Colonic mucosa (tissue), 4 donors: ENCODE measurements at regions not wholly inside any gene's neighbourhood (a gene's known extent, or its start where the extent isn't known, plus 50 kb on each side); places are given as distances from the start of the nearest gene placed in this dataset.

Experiments
- DNase-seq: peaks from one replicate; pipeline ENCODE4 v3.0.0-alpha.2; 2020
- H3K27ac ChIP-seq: fragments of 200-600 bp; one replicate; pipeline ENCODE4 v1.8.0; 2021
- H3K27me3 ChIP-seq: fragments of 200-600 bp; one replicate; pipeline ENCODE4 v1.8.0; 2021
- H3K36me3 ChIP-seq: fragments of 200-600 bp; one replicate; pipeline ENCODE4 v1.8.0; 2021
- H3K4me1 ChIP-seq: fragments of 200-600 bp; one replicate; pipeline ENCODE4 v1.8.0; 2021; ENCODE audit warnings: mild to moderate bottlenecking
- H3K4me3 ChIP-seq: fragments of 200-600 bp; one replicate; pipeline ENCODE4 v1.8.0; 2021
- H3K9ac ChIP-seq, 2 donors: one replicate each; pipeline ENCODE4 v1.7.0; 2013; ENCODE audit warnings: control low read depth in 2 of 2, low read depth in 2 of 2, low read length in 2 of 2
- H3K9me3 ChIP-seq: fragments of 200-600 bp; one replicate; pipeline ENCODE4 v1.8.0; 2021
- CTCF ChIP-seq: fragments of 200-600 bp; IDR thresholded peaks from one replicate; pipeline ENCODE4 v1.8.0; 2022; ENCODE audit warnings: antibody characterized with exemption, mild to moderate bottlenecking
- intact Hi-C: fragments of 100-400 bp; cut with DNase I; formaldehyde crosslinking; loops from one replicate; pipeline ENCODE4 v1.14.1; 2022
- donor health status: healthy.
- donor health status: DM: no; HTN: no; CAD: no.
- donor health status: DM: no; HTN: no; CAD: no.

- intact Hi-C loops, result no loop called here
- Histone ChIP-seq H3K9me3 (no peaks in the 10 kb centered on the region), H3K27ac (no peak overlapping the region), H3K4me3 (no peak overlapping the region), H3K9ac (no peak overlapping the region), H3K4me1 (no peaks in the 10 kb centered on the region), H3K36me3 (no peaks in the 10 kb centered on the region), H3K27me3 (no peaks in the 10 kb centered on the region)
- no peak for DNase-seq
- TF ChIP-seq CTCF, result no peak
Measured at GRCh38 chr2:14188446-14188845, 444.1 kb upstream of the LRATD1 start.

DNA sequence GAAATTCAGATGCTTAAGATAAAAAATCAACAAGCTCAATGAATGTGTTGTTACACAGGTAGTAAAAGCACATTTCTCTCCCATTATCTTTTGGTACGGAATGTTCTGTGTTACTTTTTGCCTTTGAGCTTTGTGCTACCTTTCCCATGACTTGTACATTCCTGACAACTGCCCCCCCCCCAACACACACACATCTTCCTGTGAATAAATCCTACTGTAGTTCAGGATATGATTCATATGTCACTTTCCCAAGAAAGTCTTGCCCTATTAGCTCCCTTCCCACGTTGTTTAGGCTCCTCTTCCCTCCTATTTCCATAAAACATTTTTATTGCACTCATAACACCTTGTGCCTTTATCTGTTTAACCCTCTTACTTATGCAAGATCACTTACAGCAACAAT, 442.6 kb upstream of the LRATD1 start:
- H3K36me3 ChIP-seq, result no peaks in the 10 kb centered on the region
- no peaks in the 10 kb centered on the region for H3K27me3 ChIP-seq
- no peaks in the 10 kb centered on the region for H3K4me1 ChIP-seq
- DNase-seq, result no peak
- intact Hi-C loops, result no loop called here
- no peak overlapping the region for H3K27ac ChIP-seq
- no peak overlapping the region for H3K9ac ChIP-seq
- no peaks in the 10 kb centered on the region for H3K9me3 ChIP-seq
- no peak overlapping the region for H3K4me3 ChIP-seq
- no peak for TF ChIP-seq CTCF

- no peak overlapping the region for H3K27ac ChIP-seq
Measured at GRCh38 chr2:14194233-14194632, 438.3 kb upstream of the LRATD1 start.

GRCh38 chr2:14197293-14197692, 435.2 kb upstream of the LRATD1 start:
- no peak for DNase-seq
- intact Hi-C loops, result no loop called here
- H3K9me3 ChIP-seq, result no peaks in the 10 kb centered on the region
- H3K36me3 ChIP-seq, result no peaks in the 10 kb centered on the region
- TF ChIP-seq CTCF, result no peak
- H3K9ac ChIP-seq, result no peak overlapping the region
- no peaks in the 10 kb centered on the region for H3K27me3 ChIP-seq
- no peaks in the 10 kb centered on the region for H3K4me1 ChIP-seq
- no peak overlapping the region for H3K4me3 ChIP-seq
- H3K27ac ChIP-seq, result no peak overlapping the region

More at GRCh38 chr2:14194233-14194632, 438.3 kb upstream of the LRATD1 start:
- Histone ChIP-seq H3K4me3 (no peak overlapping the region), H3K36me3 (no peaks in the 10 kb centered on the region), H3K9ac (no peak overlapping the region), H3K9me3 (no peaks in the 10 kb centered on the region), H3K4me1 (no peaks in the 10 kb centered on the region), H3K27me3 (no peaks in the 10 kb centered on the region)
- intact Hi-C loops, result no loop called here
- no peak for TF ChIP-seq CTCF
- DNase-seq, result no peak

GRCh38 chr2:14199040-14199439, 433.5 kb upstream of the LRATD1 start:
- no peaks in the 10 kb centered on the region for H3K9me3 ChIP-seq
- H3K9ac ChIP-seq, result no peak overlapping the region
- H3K4me1 ChIP-seq, result no peaks in the 10 kb centered on the region
- no peak overlapping the region for H3K4me3 ChIP-seq
- DNase-seq, result no peak
- TF ChIP-seq CTCF, result no peak
- H3K27ac ChIP-seq, result no peak overlapping the region
- intact Hi-C loops, result no loop called here
- H3K27me3 ChIP-seq, result no peaks in the 10 kb centered on the region
- H3K36me3 ChIP-seq, result no peaks in the 10 kb centered on the region

DNA sequence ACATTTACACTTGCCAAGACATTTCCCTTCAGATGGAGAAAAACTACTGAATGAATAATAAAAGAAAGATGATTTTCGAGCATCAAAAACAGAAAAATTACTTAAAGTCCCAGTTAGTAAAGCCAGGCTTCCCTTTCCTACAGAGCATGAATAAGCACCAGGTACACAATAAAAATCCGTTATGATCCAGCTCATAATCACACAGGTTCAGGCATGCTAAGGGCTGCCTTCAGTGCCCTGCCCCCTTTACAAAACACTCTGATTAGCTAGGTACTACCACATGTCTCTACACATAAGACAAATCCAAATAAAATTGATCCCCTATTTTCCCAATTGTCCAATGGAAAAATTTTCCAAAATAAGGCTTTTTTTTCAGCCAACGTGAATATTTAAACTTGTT, 413.2 kb upstream of the LRATD1 start:
- H3K27me3 ChIP-seq, result no peaks in the 10 kb centered on the region
- H3K27ac ChIP-seq, result no peak overlapping the region
- no peaks in the 10 kb centered on the region for H3K9me3 ChIP-seq
- no peaks in the 10 kb centered on the region for H3K36me3 ChIP-seq
- intact Hi-C loops, result no loop called here
- H3K4me3 ChIP-seq, result no peak overlapping the region
- TF ChIP-seq CTCF, result no peak
- no peak overlapping the region for H3K9ac ChIP-seq
- H3K4me1 ChIP-seq, result no peaks in the 10 kb centered on the region
- DNase-seq, result no peak
